GM10266 (cell line): ENCODE measurements at regions not wholly inside any gene's neighbourhood (a gene's known extent, or its start where the extent isn't known, plus 50 kb on each side); places are given as distances from the start of the nearest gene placed in this dataset.
A peak's percentile ranks its signal among the peaks of the same experiment; 100 is the strongest.

Experiments used
- DNase-seq: peaks from one replicate; pipeline ENCODE4 v3.0.0; 2012; ENCODE audit errors: extremely low spot score
- TF ChIP-seq, protein P1 (sequence below): IDR thresholded peaks from 2 replicates; pipeline ENCODE4 v1.5.1; 2012; ENCODE audit warnings: mild to moderate bottlenecking, low read depth; ENCODE audit not compliant: control insufficient read depth, insufficient read depth; ENCODE audit errors: missing control alignments

DNA sequence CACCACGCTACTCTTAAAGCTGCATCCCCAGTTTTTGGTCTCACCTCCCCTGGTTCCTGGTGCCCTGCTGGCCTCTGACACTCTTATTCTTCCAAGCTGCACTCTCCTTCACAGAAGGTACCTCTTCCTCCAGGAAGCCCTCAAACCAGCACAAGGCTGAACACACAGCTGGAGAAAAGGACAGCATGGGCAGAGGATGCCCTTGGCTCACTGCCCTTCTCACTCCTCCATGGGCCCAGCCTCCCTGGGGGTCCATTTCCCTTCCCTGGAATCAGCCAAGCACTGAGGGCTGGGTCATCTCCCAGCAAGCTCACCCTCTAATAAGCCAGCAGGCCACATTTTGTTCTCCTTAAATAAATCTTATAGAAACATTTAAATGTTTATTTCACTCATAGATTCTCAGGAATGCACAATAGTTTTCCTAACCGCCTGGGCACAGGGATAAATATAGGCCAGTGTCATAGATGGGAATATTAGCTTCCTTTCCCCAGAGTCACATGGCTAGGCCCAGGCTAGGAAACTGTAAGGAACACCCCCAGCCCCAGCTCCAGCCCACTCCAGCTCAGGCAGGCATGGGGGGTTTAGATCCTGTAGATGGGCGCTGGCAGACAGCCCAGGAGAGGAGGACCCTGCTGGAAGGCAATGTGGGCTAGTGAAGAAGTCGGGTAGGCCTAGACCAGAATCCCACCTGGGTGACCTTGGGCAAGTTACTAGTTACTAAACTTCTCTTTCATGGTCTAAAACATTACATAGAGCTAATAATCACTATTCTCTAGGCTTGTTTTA is 51.5 kb downstream of the IRAG1 start:
- DNase-seq = no peak
- TF ChIP-seq, protein P1, sequence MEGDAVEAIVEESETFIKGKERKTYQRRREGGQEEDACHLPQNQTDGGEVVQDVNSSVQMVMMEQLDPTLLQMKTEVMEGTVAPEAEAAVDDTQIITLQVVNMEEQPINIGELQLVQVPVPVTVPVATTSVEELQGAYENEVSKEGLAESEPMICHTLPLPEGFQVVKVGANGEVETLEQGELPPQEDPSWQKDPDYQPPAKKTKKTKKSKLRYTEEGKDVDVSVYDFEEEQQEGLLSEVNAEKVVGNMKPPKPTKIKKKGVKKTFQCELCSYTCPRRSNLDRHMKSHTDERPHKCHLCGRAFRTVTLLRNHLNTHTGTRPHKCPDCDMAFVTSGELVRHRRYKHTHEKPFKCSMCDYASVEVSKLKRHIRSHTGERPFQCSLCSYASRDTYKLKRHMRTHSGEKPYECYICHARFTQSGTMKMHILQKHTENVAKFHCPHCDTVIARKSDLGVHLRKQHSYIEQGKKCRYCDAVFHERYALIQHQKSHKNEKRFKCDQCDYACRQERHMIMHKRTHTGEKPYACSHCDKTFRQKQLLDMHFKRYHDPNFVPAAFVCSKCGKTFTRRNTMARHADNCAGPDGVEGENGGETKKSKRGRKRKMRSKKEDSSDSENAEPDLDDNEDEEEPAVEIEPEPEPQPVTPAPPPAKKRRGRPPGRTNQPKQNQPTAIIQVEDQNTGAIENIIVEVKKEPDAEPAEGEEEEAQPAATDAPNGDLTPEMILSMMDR = no peak

DNA sequence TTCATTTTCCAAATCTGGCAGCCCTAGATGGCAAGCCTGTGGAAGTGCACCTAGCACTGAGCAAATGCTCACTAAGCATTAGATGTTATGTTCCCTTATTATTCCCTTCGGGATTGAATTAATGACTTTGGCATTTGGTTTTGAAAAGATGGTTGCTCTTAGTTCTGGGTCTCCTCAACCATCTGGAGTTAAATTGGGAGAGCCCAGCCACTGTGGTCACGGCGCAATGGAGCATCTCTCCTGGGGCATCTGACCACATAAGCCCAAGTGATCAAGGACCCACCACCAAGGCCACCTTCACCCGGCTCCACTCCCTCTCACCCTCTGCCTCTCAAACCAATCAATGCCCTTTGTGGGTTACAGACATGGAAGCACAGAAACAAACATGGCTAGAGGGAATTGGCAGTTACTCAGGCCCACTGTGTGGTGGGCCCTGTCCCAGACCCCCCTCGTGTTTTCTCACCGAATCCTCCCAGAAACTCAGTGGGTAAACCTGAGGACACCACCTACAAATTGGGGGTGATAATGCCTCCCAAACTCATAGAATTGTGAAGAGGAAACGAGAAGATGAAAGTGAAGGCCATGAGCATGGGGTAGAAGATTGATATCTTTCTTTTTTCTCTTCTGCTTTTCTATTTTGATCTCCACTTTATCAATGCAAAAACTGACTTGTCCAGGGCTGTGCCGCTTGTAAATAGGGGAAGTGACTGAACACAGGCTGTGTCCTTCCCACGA is 52.2 kb downstream of the IRAG1 start:
- DNase-seq = peak; percentile 59
- TF ChIP-seq, protein P1 = no peak

DNA sequence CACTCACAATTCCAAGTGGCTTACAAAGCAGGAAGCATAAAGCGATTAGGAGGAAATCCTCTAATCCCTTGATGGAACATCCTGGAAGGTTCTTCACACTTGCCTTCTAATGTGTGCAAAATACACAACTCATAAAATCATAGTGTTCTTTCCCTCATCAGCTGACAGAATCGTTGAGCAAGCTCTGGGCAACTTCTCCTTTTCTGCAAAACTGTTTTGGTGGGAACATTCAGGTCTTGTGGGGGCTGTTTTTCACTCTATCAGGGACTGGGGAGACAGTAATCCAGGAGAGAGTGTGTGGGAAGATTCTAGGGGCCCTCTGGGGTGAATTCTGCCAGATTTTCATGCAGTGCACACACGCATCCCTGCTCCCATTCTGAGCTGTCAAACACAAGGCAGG is 53.2 kb downstream of the IRAG1 start:
- DNase-seq = no peak
- TF ChIP-seq, protein P1 = no peak

DNA sequence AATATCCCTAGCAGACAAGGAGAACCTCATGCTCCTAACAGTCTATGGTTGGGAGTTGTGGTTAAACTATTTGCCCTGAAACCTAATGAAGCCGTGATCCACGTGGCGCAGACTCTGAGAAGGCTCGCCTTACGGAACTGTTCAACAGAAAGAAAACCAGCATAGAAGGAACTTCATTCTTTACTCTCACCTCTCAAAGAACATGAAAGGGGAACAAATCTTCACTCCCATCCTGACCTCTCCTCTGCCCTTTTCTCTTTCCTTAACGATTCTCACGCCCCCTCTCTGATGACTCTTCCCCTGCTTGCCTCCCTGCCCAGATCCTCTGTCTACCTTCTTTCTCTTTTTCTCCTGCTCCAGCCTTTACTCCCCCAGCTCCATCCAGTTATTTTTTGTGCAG is 54.2 kb downstream of the IRAG1 start:
- DNase-seq = no peak
- TF ChIP-seq, protein P1 = no peak

DNA sequence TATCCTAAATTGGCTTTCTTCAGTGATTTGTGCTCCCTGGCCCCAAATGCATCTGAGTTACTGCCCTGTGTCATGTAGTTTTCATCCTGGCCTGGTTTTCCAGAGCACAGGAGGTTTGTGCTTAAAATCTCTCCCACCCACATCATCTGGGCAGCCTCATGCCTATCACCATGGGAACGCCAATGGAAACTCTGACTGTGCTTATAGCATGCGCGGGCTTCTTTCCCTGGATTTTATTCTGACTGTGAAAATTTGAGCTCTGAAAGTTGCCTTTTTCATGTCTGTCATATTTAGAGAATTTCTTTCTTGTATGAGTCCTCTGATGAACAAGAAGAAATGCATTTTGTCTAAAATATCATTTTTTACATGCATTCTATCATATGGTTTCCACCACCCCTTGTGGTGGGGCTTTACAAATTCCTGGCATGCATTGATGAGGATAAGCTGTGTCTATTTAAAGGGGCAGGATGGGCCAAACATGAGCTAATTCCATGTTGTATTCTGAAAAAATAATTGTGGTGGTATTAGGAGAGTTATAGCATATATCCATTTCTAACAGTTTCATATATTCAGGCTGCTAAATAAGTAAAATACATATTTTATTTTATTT is 55.1 kb downstream of the IRAG1 start:
- no peak for DNase-seq
- TF ChIP-seq, protein P1 = no peak

DNA sequence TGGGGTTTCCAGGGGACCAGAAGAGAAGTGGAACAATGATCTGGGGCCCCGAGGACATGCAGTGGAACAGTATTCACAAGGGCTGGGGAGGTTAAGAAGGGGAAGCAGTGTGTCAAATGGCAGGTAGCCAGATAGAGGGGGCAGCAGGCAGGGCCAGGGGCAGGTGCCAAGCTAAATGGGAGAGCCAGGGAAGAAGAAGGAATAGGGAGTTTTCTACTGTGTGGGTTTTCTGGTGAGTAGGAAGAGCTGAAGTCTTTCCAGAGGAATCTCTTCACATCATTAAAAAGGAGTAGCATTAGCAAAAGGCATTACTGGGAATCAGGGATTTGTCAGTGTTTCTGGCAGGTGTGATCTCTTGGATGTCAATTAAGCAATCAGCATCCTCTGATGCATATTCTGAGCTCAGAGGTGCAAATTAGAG is 55.8 kb downstream of the IRAG1 start:
- DNase-seq = no peak
- TF ChIP-seq, protein P1 = no peak
